T-helper 2 cell treated with Interferon-gamma antibody and Interleukin-4, amounts not matched to agents 100 ng/mL and 5 ng/mL, for 36 hours (primary cell): ENCODE measurements at regions not wholly inside any gene's neighbourhood (a gene's known extent, or its start where the extent isn't known, plus 50 kb on each side); places are given as distances from the start of the nearest gene placed in this dataset.
"Not testable (repeated sequence)": the region's sequence is repeated elsewhere in the genome, so short reads cannot be mapped to it uniquely, and the experiment has no call there.

ENCODE experiments used
- intact Hi-C: fragments of 100-400 bp; cut with micrococcal nuclease; formaldehyde crosslinking; loops from one replicate; pipeline ENCODE4 v1.15.1; 2023

DNA sequence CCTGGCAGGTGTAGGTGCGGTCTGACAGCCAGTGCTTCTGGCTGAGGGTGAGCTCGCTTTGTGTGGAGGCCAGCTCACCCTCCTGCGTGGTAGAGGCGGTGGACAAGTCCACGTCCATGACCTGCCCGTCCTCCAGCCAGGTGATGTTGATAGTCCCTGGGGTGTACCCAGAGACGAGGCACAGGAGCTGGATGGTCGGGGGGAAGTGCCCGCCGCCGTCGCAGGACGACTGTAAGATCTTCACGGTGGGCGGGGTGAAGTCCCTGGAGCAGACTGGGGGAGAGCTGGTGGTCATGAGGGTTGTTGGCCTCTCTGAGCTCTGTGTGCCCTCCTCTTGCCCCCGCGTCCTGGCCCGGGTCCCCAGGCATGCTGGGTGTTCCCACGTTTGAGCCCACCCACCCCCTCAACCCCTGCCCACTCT lies 74.6 kb downstream of the TMEM121 start:
- intact Hi-C loops: no loop called here

DNA sequence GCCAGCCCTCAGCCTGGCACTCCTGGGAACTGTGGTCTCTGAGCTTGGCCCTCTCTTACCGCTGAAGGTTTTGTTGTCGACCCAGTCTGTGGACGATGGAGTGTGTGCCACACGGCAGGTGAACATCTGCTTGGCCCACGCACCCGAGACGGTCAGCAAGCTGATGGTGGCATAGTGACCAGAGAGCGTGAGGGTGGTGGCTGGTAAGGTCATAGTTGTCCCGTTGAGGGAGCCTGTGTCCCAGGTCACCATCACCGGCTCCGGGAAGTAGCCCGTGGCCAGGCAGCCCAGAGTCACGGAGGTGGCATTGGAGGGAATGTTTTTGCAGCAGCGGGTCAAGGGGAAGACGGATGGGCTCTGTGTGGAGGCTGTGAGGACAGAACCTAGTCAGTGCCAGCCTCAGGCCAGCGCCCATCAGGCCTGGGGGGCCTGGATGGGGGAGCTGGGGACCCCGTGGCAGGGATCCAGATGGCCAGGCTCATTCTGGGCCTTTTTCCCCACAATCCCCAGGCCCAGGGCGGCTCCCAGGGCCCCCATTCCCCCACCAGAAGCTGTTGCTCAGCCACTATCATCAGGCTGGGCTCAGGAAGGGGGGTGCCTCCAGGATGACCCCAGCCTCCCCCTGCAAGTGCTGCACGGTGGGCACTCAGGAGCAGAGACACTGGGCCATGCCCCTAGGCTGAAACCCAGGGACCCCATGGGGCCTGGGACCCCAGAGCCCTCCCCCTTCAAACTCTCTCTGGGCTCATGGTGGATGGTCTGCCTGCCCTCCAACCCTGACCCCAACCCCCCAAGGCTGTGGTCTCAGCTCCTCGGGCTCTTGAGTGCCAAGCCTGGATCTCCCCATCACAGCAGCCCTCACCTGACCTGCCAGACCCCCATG lies 75.2 kb downstream of the TMEM121 start:
- intact Hi-C loops: no loop called here

DNA sequence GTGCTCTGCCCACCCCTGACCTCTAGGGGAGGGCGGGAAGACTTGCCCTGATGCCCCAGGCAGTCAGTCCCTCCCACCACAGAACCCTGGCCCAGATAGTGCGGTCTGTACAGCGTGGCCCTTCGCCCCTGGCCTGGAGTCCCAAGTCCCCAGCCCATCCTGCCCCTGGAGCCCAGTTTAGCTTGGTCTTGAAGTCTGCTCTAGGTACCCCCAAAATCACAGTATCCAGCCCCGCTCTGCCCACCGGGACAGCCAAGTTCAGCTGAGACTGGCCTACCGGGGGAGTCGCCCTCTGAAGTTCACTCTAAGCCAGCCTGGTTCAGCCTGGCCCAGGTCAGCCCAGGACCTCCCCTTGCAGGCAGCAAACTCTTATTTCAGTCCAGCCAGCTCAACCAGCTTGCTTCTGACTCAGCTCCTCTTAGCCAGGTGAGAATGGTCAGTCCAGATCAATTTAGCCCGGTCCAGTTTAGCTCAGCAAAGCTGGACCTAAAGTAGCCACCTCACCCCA lies 75.9 kb downstream of the TMEM121 start:
- intact Hi-C loops: no loop called here

DNA sequence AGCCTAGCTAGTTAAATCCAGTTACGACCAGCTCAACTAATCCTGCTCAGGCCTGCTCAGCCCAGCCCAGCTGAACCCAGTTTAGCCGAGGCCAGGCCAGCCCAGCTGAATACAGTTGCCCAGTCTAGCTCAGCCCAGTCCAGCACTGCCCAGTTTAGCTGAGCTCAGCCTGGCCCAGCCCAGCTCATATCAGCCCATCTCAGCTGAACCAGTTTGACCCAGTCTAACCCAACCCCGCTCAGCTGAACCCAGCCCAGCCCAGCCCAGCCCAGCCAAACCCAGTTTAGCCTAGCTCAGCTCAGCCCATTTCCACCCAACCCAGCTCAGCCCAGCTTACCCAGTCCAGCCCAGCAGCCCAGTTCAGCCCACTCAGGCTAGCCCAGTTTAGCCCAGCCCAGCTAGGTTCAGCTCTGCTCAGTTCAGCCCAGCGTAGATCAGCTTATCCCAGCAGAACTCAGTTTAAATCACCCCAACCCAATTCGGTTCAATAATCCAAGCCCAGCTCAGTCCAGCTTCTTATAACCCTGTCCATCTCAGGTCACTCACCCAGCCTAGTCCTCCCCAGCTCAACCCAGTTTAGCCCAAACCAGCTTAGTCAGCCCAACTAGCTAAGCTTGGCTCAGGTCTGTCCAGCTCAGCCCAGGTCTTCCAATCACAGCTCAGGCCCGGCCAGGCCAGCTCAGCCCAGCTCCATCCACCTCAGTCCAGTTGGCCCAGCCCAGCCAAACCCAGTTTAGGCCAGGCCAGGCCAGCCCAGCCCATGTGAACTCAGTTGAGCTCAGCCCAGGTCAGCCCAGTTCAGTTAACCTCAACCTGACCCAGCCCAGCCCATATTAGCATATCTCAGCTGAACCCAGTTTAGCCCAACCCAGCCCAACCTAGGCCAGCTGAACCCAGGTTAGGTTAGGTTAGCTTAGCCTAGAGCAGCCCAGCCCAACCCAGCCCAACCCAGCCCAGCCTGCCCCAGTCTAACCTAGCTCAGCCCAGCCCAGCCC lies 76.7 kb downstream of the TMEM121 start:
- intact Hi-C loops: no loop called here

DNA sequence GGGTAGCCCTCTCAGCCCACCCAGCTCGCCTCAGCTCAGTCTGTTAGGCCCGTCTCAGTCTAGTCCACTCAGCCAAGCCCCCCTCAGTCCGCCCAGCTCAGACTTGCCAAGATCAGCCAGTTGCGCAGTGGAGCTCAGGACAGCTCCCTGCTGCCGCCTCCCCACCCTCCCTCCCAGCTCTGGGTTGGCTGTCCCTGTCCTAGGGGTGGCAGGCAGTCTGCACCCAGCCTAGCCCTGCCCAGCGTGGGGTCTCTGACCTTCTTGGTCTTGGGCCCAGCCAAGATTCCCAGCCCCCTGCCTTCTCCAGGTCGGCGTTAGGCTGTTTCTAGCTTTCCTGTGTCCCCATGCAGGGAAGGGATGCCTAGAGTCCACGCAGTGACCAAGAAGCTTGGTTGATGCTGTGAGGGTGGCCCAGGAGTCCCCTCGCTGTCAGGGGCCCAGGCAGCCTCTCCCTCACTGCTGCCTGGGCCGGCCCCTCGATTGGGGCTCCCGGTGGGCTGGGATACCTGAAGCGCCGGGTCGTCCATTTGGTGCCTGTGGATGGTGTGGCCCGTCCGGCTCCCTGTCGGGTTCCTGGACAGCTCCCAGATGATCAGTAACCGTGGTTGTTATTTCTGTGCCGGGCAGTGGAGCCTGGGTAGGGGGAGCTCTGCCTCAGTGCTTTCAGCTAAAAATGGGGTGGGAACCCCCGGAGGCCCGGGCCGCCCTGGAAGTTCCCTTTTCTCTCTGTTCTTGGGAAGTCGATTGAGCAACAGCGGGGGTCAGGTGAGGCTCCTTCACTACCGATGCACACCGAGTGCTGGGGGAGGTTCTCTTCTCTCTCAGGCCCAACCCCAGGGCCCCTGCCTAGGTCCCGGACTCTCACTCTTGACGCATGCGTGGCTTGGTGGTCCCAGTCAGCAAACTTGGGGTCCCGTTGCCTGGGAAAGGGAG lies 78.4 kb downstream of the TMEM121 start:
- intact Hi-C loops: not testable (repeated sequence)

DNA sequence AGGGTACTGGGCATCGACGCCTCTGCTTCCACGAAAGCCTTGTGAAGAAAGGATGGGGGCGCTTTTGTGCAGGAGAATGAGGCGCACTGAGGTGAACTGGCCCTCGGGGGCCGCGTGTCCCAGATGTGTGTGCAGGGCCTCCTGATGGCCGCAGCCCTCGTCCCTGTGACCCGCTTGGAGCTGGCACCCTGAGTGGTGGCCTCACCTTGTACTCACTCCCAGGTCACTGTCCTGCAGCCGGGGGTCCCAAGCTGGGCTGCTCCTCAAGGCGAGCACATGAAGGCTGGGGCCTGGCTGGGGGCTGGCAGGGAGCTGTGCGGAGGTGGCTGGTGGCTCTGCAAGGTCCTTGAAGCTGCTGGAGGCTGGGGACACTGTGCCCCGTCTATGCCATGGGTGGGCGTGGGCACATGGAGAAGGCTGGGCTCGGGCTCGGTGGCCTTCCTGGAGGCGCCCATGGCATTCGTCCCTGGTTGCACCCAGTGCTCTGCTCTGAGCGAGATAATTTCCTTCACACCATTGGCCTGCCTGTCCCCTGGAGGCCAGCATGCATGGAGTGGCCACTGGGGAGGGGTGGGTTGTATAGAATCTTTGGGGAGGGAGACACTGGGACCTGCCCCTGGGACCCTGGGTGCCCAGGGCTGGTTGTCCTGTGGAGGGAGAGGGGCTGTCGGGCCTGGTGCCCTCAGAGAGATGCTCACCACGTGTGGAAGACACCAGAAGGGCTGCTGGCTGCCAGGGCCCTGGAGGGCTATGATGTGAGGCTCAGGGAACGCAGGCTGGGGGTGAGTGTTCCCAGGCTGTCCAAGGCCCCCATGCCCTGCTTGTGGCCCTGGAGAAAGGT lies 79.3 kb downstream of the TMEM121 start:
- intact Hi-C loops: no loop called here

DNA sequence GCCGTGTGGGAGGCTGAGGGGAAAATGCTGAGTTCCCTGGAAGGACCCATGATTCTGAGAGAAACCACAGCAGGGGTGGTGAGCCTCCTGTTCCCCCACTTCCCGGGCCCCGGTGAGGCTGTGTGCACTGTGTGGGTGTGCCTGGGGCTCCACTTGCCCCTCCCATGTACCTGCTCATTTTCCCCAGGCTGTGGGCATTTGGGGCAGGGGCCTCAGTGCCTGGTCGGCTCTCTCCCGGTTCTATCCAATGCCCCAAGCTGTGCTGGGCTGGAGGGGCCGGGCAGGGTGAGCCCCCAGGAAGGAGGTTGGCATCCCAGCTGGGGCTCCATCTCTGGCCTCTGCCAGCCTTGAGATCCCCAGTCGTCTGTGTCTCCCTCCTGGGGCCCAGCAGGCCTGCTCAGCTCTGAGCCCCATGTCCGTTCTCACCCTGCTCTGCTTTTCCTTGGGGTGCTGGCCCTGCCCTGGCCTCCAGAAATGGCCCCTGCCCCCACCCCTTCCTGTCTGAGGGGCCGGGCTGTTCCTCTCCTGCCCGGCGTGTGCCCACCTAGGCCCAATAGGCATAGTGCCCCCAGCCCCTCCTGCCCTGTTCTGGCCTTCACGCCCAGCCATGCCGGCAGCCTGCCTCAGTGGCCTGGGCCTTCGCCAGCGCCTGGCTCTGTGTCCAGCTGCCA lies 80.1 kb downstream of the TMEM121 start:
- intact Hi-C loops: not testable (repeated sequence)

DNA sequence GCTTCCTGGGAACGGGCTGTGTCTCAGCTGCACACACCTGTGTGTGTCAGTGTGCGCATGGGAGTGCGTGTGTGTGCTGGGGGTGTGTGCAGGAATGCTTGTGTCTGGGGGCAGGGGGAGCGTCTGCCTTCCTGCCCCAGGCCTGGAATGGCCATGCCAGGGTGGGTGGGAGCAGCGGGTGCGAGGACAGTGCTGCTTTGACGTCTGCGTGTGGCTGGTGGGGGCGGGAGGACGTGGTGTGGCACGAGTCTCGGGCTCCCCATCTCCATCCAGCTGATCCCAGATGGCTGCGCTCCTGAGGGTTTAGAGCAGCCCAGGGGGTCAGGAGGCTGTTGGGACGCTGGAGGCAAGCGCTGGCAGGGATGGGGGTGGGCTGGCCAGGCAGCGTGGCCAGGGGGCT lies 80.6 kb downstream of the TMEM121 start:
- intact Hi-C loops: not testable (repeated sequence)

DNA sequence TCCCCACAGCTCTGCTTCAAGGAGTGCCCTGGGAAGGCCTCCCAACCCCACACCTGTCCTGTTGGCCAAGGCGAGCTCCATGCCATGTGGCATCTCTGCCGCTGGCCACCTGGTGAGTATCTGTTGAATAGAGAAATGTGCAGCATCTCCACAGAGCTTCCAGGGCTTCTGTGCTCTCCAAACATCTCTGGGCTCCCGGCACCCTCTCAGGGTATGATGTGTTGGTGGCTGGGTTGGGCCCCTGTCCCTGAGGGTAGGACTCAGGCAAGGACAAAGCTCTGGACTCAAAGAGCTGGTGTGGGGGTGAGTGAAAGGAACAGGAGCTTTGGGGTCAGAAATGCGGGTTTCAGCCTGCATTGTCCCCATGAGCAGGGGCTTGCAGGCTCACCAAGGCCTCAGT lies 88.6 kb downstream of the TMEM121 start:
- intact Hi-C loops: not testable (repeated sequence)

DNA sequence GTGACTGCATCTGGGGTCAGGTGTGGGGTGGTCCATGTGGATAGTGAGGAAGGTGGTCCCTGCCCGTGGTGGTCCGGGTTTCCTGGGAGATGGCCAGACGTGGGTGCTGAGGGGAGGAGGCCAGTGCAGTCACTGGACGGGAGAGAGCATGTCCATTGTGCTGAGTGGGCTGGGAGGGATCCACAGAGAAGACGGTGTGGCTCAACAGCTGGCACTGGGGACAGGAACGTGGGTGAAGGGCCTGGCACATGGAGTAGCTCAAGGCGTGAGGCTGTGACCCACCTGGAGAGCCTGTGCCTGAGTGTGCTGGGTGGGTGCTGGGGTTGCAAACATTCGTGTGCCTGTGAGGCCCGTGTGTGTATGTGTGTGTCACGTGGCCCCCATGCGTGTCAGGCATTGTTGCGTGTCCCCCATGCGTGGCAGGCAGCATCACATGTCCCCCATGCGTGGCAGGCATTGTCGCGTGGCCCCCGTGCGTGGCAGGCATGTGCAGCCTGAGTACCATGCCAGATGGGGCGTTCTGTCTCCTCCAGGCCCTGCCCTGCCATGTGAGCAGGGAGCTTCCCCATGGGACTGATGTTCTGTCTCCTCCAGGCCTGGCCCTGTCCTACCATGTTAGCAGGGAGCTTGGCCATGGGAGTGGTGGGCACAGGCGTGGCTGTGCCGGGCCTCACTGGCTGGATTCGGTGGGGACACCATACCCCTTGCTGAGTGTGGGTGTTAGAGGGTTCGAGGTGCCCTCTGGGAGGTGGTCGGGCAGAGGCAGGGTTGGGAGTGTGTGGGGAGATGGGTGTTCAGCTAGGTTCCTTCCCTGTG lies 89.8 kb downstream of the TMEM121 start:
- intact Hi-C loops: not testable (repeated sequence)

DNA sequence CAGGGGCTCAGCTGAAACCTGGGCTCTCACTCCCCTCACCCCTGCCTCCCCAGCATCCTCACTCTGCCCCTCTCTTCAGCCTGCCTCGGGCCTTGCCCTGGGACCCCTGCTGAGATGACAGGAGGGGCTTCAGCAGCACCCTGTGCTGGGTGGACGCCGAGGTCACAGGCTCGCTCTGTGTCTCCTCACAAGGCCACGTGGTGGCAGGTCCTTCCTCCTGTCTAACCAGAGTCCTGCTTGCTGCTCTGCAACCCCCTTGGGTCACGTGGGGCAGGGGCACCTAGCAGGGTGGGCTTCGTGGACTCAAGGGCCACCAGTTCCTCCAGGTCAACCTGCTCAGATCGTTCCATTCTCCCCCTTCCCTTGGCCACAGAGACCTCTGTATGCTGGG lies 90.4 kb downstream of the TMEM121 start:
- intact Hi-C loops: no loop called here

DNA sequence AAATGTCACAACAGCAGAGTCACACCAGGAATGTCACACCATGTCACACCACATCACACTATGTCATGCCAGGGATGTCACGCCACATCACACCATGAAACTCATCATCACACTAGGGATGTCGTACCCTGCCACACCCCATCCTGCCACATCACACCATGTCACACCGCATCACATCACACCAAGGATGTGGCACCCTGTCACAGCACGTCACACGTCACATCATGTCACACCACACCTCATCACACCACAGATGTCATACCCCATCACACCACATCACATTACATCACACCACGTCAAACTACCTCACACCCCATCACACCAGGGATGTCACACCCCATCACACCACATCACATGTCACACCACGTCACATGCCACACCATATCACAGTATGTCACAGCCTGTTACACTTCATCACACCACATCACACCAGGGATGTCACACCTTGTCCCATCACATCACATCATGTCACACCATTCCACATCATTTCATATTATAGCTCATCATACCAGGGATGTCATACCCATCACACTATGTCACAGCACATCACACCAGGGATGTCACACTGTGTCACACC lies 90.9 kb downstream of the TMEM121 start:
- intact Hi-C loops: no loop called here

DNA sequence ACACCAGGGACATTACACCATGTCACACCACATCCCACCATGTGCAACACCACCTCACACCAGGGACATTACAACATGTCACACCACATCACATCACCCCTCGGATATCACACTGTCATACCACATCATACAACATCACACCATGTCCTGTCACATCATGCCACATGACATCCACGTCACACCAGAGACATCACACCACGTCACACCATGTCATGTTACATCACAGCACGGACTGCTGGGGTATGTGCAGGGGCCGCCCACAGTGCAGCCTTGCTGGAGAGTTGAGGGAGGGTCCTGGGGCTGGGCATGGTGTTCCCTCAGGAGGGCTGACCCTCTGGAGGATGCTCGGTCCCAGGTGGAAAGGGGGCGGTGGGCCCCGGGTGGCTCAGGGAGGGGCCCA lies 91.4 kb downstream of the TMEM121 start:
- intact Hi-C loops: not testable (repeated sequence)

DNA sequence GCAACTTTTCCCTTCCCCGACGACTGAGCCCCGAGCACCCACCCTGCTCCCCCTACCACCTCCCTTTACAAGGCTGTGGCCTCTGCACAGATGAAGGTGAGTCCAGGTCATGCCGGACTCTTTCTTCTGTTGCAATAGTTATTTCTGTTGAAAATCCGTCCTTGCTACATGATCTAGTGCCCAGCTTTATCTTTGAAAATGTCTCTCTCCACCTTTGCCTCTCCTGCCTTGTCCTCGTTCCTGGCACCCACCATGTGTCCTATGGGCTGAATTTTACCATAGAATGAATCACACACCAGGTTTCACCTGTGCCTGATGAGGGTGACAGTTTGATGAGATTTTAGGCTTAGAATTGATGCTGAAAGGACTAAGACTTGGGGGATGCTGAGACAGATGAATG lies 92.9 kb downstream of the TMEM121 start:
- intact Hi-C loops: not testable (repeated sequence)

DNA sequence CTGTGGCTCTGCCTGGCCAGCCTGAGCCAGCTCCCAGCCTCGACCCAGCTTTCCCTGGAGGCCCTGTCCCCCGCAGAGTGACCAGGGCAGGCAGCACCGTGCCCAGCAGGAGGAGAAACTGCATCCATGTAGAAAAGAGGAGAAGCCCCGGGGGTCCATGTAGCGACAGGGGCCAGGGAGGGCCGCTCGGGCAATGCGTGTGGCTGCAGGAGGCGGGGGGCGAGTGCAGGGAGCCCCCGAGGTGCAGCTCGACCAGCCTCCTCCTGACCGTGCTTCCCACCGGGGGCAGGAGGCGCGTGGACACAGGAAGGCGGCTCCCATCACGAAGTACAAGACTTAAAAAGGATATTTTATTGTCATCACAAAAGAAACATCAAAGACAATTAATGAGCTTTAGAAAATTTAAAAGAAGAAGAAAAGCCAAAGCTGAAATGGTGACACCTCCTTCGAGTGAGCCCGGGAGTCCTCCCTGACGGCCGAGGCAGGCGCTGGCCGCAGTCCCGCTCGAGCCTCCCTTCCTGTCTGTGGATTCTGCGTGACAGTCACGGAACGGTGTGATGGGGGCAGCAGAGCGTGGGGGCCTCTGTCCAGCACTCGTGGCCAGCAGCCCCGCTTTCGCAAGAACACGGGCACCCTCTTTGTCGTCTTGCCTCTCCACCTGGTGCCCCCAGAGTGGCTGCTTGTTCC lies 93.9 kb downstream of the TMEM121 start:
- intact Hi-C loops: not testable (repeated sequence)

DNA sequence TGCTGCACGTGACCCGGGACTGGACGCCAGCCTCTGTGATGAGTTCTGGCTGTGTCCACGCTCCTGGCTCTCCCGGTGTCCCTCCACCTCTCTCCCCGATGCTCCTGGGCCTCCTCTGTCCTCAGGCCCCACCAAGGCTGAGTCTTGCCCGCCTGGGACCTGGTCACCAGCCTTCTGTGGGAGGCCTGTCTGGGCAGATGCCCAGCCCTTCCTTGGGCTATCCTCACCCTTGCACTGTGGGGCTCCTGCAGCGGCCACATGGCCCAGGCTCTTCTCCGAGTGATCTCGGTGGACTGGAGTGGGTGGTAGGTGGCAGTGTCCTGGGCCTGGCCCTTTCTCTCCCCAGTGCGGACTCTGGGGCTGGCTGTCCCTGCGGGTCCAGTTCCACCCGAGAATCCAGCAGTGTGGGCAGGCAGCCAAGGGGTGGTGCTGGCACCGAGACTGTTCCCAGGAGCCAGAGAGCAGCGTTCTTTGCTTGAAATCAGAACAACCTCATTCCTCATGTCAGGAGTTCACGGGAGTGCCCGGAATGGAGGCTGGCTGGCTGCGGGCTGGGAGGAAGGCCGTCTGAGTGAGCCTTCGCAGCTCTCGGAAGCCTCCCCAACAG lies 94.6 kb downstream of the TMEM121 start:
- intact Hi-C loops: not testable (repeated sequence)
